GM19240 (cell line): ENCODE measurements at regions not wholly inside any gene's neighbourhood (a gene's known extent, or its start where the extent isn't known, plus 50 kb on each side); places are given as distances from the start of the nearest gene placed in this dataset.

Experiments used
- DNase-seq: peaks from one replicate; pipeline ENCODE4 v3.0.0; 2011; ENCODE audit warnings: low spot score; ENCODE audit not compliant: insufficient read length

- no peak for DNase-seq
These were observed 69.2 kb upstream of the UNC5B start for GRCh38 chr10:71143170-71143569.

- DNase-seq = no peak
These were observed 68.8 kb upstream of the UNC5B start for GRCh38 chr10:71143610-71144009.

GRCh38 chr10:71144824-71145223 is 67.5 kb upstream of the UNC5B start:
- DNase-seq = no peak

DNA sequence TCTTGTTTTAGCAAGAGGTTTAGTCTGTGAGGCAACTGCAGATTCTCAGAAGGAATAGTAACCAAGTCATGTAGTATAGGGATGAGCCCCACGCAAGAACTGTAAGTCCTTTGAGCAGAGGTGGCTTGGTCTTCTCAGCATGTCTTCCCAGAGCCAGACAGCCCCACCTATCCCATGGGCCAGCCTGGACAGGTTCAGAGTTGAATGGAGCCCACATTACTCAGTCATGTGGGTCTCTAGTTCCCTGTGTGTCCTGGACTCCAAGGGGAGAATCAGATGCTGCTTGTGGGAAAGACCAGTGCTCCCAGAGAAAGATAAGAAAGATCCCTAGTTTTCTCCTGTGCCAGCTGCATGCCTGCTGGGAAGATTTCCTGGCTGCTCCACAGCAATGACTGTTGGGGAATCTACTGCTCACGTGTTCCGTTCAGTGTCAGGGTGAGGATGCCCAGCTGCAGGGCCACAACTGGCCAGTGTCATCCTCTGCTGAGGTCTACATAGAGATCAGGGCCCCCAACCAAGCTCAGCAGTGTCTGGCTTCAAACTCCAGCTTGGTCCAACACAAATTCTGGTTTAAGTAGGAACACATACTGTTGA is 66.9 kb upstream of the UNC5B start:
- no peak for DNase-seq

GRCh38 chr10:71150796-71151195 is 61.6 kb upstream of the UNC5B start:
- no peak for DNase-seq

- DNase-seq = no peak
These were observed 60.3 kb upstream of the UNC5B start for GRCh38 chr10:71152043-71152442.

GRCh38 chr10:71156436-71156835 is 55.9 kb upstream of the UNC5B start:
- DNase-seq = no peak

DNA sequence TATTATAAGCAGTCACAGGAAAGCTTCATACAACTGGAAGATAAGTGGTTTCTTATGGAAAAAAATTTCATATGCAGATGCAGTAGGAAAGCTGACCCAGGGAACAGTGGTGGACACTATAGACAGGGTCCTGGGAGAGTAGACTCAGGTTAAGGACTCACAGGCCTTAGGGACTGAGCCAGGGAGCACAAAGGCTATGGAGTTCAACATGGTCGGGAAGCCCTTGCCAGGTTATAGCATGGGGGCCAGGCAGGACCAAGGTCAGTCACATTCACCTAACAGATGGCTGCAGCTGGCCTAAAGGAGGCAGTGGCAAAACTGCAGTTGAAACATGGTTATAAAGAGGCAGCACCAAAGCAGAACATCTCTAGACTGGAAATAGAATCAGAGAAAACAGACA is 54.9 kb upstream of the UNC5B start:
- DNase-seq = no peak

DNA sequence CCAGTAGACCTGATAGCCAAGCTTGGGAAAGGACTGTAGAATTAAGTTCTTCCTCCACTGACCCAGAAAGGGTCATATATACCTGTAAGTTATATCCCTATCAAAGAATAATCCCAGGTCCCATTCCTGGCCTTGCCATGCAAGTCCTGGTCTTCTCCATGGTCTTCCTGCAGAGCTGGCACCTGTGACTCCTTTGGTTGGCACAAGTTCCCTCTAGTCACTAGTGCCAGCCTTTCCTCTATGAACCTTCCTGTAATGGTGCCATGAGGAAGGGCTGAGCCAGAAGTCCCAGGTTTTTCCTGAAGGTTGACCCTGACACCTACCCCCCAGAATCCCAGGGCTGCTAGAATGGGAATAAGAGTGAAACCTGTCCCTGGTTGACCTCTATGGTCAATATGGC is 54.1 kb upstream of the UNC5B start:
- no peak for DNase-seq

DNA sequence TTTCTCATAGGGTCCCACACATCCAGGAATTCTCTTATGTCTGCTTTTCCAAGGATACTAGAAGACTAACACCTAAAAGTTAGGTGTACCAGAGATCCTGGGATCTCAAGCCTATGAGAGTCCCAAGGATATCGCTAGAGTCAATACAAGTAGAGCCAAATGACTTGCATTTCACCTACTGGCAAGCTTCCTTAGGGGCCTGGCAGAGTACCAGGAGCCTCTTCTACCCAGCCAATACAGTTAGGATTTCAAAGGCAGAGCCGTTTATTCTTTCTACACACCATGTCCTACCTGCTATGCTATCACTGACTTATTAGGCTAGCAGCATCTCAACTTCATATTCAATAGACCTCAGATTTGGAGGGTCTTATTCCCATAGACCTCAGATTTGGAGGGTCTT is 53.5 kb upstream of the UNC5B start:
- DNase-seq = no peak

- DNase-seq = no peak
These were observed 52.5 kb upstream of the UNC5B start for GRCh38 chr10:71159892-71160291.

DNA sequence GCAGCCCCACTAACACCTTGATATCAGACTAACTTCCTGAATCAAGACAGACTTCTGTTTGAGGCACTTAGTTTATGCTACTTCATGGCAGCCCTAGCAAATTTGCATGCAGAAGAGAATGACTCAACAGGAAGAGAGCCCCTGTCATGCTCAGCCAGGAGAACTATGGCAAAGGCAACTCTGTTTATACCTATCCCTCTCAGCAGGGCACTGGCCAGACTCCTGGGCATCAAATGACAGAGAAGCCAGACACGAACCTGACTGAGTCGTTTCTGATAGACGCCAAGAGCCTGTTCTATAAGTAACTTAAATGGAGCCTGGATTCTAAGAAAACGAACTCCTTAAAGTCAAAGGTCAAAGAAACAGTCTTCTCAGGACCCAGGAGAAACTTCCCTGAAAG is 50.9 kb upstream of the UNC5B start:
- no peak for DNase-seq
